Stimulated activated CD4-positive, alpha-beta T cell treated with anti-CD3 and anti-CD28 coated beads, TNF-alpha, amount 100 ng/mL, for 4 hours (primary cell): ENCODE measurements at regions not wholly inside any gene's neighbourhood (a gene's known extent, or its start where the extent isn't known, plus 50 kb on each side); places are given as distances from the start of the nearest gene placed in this dataset.
"Not testable (repeated sequence)": the region's sequence is repeated elsewhere in the genome, so short reads cannot be mapped to it uniquely, and the experiment has no call there.

Source experiments
- DNase-seq, 3 experiments: peaks; one replicate each; pipeline ENCODE4 v3.0.0-alpha.2; 2020; ENCODE audit warnings: low read depth in 3 of 3

GRCh38 chr1:30184393-30185141 is 538.8 kb downstream of the MATN1 start:
- no peak for DNase-seq

- no peak for DNase-seq
These were observed 539.5 kb downstream of the MATN1 start for GRCh38 chr1:30183895-30184294.

- DNase-seq = no peak
These were observed 540.4 kb downstream of the MATN1 start for GRCh38 chr1:30183006-30183405.

DNA sequence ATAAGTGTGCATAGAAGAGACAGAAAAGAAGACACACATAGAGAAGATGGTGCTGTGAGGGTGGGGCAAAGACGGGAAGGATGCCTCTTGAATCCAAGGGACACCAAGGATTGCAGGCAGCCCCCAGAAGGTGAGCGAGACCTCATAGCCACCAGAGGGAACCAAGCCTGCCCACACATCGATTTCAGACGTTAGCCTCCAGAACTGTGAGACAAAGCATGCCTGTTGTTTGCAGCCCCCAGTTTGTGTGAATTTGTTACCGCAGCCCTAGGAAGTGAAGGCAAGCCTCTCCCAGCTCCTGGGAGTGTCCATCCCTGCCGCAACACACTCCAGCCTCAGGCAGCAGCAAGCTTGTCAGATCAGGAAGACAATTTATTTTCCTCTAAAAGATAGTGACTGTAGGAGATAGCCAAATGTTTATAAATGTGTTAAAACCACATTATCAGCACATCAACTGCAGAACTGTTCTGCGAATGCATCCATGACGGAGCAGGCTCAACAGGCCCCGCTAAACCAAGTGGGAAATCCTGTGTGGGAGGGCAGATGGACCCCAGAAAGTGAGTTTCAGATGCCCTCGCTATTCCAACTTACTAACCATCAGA is 543.3 kb downstream of the MATN1 start:
- no peak for DNase-seq

DNA sequence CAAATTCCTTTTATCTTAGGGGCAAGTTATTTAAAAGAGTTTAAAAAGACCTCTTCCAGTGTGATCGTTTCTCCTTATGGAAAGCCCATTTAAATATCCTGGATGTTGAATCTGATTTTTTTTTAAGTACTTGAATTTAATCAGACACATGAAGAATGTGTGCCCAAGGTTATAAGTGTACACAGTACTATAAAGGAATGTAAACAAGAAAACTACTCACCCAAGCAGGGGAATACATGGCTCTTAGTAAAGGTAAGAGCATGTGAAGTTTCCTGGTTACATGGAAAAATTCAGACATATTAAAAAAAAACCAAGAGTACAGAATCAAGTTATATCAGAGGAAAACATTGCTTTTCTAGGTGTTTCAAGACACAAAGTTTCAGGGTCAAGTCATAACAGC is 546.9 kb downstream of the MATN1 start:
- no peak for DNase-seq

DNA sequence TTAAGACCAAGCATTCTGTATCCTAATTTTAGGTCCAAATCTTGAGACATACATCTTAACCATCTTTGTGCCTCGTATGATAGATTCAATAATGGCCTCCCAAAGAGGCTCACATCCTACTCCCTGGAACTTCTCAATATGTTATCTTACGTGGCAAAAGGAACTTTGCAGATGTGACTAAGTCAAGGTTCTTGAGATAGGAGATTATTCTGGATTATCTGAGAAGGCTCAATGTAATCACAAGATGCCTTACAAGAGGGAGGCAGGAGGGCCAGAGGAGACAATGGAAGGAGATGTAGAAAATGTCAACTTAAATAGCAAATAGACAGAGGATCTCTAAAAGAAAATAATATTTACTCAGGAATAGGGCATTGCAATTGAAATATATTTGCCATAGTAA is 548.9 kb downstream of the MATN1 start:
- no peak for DNase-seq

- DNase-seq = no peak
These were observed 549.8 kb downstream of the MATN1 start for GRCh38 chr1:30173560-30173959.

GRCh38 chr1:30172757-30173156 is 550.6 kb downstream of the MATN1 start:
- no peak for DNase-seq

DNA sequence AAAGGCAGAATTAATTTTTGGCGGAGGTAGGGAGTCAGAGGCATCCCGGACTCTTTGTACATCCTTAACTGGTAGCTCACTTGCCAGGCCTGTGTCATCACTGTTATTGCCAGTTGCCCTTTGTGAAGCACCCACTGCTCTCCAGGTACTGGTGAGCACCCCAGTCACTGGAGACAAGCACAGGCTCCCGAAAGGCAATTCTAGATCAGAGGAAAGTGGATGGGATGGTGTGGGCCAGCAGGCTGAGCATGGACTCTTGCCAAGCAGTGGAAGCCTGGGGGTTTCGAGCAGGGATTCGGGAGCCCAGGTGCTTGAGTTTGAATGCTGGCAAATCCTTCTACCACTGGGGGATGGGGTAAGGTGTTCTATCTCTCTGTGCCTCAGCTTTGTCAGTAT is 551.1 kb downstream of the MATN1 start:
- no peak for DNase-seq

GRCh38 chr1:30171537-30172298 is 551.7 kb downstream of the MATN1 start:
- DNase-seq = no peak

- no peak for DNase-seq
These were observed 554.1 kb downstream of the MATN1 start for GRCh38 chr1:30169269-30169668.

DNA sequence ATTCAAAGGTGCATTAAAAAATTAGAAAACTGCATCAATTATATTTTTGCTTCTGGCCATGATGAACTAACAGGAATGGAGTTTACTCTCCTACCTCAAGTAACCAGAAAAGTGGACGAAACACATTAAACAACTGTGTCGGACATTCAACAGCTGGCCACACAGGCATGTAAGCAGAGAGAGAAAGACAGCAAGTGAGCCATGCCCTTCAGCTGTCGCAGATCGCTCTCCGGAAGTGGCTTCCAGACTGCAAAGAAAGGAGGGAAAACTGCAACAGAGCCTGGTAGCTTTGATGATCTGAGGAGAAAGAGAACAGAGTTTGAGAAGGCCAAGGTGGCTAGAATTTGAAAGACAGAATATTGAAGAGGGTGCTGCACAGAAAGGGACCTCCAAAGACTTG is 557.2 kb downstream of the MATN1 start:
- no peak for DNase-seq

DNA sequence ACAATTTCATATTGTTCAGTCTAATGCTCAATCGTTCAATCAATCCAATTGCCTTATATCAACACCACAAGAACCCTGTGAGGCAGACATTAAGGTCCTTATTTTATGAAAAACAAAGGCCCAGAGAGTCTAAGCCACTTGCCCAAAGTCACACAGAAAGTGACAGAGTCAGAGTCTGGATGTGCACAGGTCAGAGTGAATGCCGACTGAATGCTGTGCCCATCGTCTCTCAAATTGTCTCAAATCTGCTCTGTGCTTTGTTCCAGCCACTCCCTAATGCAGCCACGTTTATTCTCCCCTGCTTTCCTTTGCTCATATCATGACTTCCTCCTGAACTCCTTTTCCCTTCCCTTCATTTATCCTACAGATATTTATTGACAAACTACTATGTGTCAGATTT is 558.3 kb downstream of the MATN1 start:
- DNase-seq = no peak

DNA sequence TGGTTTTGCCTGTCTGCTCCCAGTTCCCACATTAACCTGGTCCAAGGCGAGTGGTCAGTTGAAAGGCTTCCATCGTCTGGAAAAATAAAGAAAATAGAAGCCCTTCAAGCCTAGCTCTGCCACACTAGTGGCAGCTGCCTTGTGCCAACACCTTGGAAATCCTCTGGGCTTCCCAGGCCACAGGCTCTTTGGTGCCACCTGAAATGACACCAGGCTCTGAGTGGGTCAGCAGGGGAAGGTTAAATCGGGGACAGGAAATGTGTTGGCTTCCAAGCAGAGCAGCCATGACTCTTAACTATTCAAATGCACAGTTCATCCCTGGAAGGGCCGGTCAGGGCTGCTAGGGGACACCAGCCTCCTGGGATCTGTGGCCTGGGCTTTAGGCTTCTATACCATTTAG is 558.7 kb downstream of the MATN1 start:
- no peak for DNase-seq

DNA sequence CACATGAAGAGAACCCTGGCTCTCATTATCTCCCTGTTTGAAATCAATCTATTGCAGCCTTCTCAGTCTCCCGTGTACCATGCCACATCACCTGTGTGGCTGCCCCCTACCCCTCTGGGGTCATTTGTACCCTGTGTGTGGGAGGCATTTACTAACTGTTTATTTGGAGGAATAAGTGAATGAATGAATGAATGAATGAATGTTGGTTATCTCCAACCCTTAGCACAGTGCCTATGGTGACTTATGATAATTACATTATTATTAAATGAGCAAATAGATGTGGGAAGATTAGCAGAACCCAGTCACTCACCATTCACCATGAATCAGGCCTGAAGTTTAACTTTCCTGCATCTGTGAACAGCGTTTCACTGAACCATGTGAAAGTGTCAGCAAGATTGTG is 560.8 kb downstream of the MATN1 start:
- DNase-seq = no peak

DNA sequence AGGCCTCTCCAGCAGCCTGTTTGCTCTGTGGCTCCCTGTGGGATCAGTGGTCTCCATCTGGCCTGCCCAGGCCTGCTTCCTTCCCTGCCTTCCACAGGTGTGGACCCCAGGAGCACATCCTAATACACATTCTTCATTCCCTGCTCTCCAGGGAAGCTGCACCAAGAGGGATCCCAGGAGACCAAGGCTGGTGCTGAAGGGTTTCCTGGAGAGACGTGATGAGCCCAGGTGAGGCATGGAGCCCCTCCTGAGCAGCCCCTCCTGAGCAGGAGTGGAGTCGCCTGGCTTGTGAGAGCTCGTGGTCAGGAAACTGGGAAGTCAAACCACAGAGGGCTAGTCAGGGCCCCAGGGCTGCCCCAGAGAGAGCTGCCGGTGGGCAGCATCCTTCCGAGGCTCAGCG is 561.4 kb downstream of the MATN1 start:
- DNase-seq = no peak

GRCh38 chr1:30160999-30161689 is 562.2 kb downstream of the MATN1 start:
- no peak for DNase-seq

- no peak for DNase-seq
These were observed 564.4 kb downstream of the MATN1 start for GRCh38 chr1:30159015-30159414.

GRCh38 chr1:30155698-30156097 is 567.7 kb downstream of the MATN1 start:
- not testable (repeated sequence) for DNase-seq

- not testable (repeated sequence) for DNase-seq
These were observed 568.1 kb downstream of the MATN1 start for GRCh38 chr1:30155253-30155652.

GRCh38 chr1:30153743-30154449 is 569.5 kb downstream of the MATN1 start:
- DNase-seq = no peak

GRCh38 chr1:30151826-30152225 is 571.6 kb downstream of the MATN1 start:
- DNase-seq = no peak
